GM06990 (cell line): ENCODE measurements at regions not wholly inside any gene's neighbourhood (a gene's known extent, or its start where the extent isn't known, plus 50 kb on each side); places are given as distances from the start of the nearest gene placed in this dataset.

ENCODE experiments used
- DNase-seq: peaks from one replicate; pipeline ENCODE4 v3.0.0-alpha.2; 2011; ENCODE audit not compliant: insufficient read length; ENCODE audit errors: extremely low read depth
- H3K27me3 ChIP-seq: replicated peaks from 2 replicates; pipeline ENCODE4 v1.6.0; 2011; ENCODE audit warnings: low read length; ENCODE audit not compliant: control insufficient read depth, insufficient read depth
- H3K36me3 ChIP-seq: 2 replicates; pipeline ENCODE4 v1.5.1; 2011; ENCODE audit warnings: low read length; ENCODE audit not compliant: control insufficient read depth, insufficient read depth
- H3K4me3 ChIP-seq: replicated peaks from 2 replicates; pipeline ENCODE4 v1.5.1; 2011; ENCODE audit warnings: low read depth, mild to moderate bottlenecking, control low read depth, low read length
- CTCF ChIP-seq: IDR thresholded peaks from 2 replicates; pipeline ENCODE4 v1.5.1; 2011; ENCODE audit warnings: low read length, control low read depth, mild to moderate bottlenecking, inconsistent platforms; ENCODE audit not compliant: insufficient read depth, poor library complexity, severe bottlenecking

GRCh38 chr4:173794662-173795061 is 264.6 kb upstream of the HAND2 start:
- DNase-seq = no peak
- H3K4me3 ChIP-seq = no peak overlapping the region
- no peak for TF ChIP-seq CTCF
- H3K27me3 ChIP-seq = no peaks in the 10 kb centered on the region
- H3K36me3 ChIP-seq = no peaks in the 10 kb centered on the region

GRCh38 chr4:173793937-173794510 is 264.0 kb upstream of the HAND2 start:
- Histone ChIP-seq H3K4me3 (no peak overlapping the region), H3K36me3 (no peaks in the 10 kb centered on the region), H3K27me3 (no peaks in the 10 kb centered on the region)
- no peak for DNase-seq
- TF ChIP-seq CTCF = no peak

DNA sequence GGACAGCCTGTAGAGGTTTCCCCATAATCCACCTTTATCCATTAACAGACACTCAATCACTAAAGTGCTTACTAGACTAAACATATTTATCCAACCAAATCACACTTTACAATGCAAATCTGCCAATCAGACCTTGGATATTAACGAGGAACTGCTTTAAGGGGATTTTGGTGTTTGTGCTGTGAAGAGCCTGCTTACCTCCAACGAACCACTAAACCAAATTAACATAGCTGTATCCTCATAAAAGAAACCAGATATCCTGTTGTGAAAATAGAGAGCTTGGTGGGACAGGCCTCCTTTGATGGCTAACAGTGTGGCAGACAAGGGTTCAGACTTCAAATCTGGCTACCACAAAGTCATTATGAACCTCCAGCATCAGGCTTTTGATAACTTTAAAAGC is 252.6 kb upstream of the HAND2 start:
- no peak for DNase-seq
- no peak for TF ChIP-seq CTCF
- no peaks in the 10 kb centered on the region for H3K27me3 ChIP-seq

DNA sequence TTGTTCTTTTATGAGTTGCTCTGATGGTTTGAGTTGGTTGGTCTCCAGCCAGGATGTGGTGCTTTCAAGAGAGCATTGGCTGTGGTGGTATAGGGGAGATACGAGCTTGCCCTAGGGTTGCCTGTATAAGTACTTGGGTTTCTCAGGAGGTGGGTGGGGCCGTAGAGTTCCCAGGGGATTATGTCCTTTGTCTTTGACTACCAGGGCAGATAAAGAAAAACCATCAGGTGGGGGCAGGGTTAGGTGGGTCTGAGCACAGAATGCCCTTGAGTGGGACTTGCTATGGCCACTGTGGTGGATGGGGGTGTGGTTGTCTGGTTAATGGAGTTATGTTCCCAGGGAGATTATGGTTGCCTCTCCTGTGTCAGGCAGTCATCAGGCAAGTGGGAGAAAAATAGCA is 247.9 kb upstream of the HAND2 start:
- Histone ChIP-seq H3K36me3 (no peaks in the 10 kb centered on the region), H3K4me3 (no peak overlapping the region), H3K27me3 (no peaks in the 10 kb centered on the region)
- DNase-seq = no peak
- no peak for TF ChIP-seq CTCF

More for the DNA sequence above, 252.6 kb upstream of the HAND2 start:
- Histone ChIP-seq H3K4me3 (no peak overlapping the region), H3K36me3 (no peaks in the 10 kb centered on the region)

DNA sequence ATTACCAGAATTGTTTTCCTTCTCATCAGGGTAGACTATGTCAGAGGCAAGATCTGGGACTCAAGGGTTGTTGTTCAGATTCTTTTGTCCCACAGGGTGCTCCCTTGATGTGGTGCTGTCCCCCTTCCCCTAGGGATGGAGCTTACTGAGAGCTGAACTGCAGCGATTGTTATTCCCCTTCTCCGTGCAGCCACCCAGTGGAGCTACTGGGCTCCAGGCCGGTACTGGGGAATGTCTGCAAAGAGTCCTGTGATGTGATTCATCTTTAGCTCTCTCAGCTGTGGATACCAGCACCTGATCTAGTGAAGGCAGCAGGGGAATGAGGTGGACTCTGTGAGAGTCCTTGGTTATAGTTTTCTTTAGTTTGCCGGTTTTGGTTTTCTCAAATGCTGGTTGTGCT is 247.4 kb upstream of the HAND2 start:
- no peak overlapping the region for H3K4me3 ChIP-seq
- H3K36me3 ChIP-seq = no peaks in the 10 kb centered on the region
- H3K27me3 ChIP-seq = no peaks in the 10 kb centered on the region
- DNase-seq = no peak
- no peak for TF ChIP-seq CTCF

DNA sequence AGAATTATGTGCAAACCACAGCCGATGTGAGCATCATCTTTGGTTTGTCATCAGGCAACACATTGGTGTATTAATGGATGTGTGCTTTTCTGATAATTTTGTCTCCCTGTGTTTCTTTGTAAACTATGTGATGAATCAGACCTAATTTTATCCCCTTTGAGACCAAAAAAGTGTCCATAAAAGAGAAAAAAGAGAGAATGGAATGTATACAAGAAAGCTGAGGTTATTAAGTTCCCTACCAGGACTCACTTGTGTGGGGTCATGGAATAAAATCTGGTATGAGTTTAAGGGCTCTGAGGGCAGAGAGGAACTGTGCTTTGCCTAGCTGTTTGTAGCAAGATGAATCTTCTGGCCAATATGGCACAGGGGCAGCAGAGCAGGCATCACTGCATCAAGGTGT is 239.5 kb upstream of the HAND2 start:
- TF ChIP-seq CTCF = no peak

More for the DNA sequence above, 239.5 kb upstream of the HAND2 start:
- DNase-seq = no peak
- Histone ChIP-seq H3K4me3 (no peak overlapping the region), H3K36me3 (no peaks in the 10 kb centered on the region), H3K27me3 (no peaks in the 10 kb centered on the region)
